ENCODE measurements at regions not wholly inside any gene's neighbourhood (a gene's known extent, or its start where the extent isn't known, plus 50 kb on each side); places are given as distances from the start of the nearest gene placed in this dataset.
A peak's percentile ranks its signal among the peaks of the same experiment; 100 is the strongest.

DNA sequence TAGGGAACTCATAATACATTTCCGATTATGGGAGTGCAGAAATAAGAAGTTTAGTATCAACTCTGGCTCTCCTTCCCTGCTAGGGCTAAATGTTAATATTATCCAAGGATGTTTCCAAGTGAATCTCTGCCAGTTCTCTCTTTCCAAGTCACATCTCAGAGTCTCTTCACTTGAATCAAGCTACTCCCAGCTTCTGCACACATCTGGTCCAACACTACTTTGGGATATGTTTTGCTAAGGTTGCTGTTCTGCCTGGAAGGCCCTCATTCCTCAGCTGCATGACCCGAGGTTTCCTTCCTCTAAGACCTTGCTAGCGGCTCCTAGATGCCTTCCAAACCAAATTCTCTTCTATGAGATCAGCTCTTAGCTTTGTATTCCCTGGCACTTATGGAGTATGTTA lies 331.8 kb downstream of the GJA1 start:
- Histone ChIP-seq H3K27ac (peak overlapping the region in 1 of 2 donors; percentile 4), H3K4me3 (no peak overlapping the region), H3K36me3 (no peaks in the 10 kb centered on the region), H3K9me3 (no peaks in the 10 kb centered on the region), H3K4me1 (no peaks in the 10 kb centered on the region), H3K27me3 (no peaks in the 10 kb centered on the region)
- no peak for DNase-seq (ENCODE audit: low spot score)
- TF ChIP-seq, protein P1, sequence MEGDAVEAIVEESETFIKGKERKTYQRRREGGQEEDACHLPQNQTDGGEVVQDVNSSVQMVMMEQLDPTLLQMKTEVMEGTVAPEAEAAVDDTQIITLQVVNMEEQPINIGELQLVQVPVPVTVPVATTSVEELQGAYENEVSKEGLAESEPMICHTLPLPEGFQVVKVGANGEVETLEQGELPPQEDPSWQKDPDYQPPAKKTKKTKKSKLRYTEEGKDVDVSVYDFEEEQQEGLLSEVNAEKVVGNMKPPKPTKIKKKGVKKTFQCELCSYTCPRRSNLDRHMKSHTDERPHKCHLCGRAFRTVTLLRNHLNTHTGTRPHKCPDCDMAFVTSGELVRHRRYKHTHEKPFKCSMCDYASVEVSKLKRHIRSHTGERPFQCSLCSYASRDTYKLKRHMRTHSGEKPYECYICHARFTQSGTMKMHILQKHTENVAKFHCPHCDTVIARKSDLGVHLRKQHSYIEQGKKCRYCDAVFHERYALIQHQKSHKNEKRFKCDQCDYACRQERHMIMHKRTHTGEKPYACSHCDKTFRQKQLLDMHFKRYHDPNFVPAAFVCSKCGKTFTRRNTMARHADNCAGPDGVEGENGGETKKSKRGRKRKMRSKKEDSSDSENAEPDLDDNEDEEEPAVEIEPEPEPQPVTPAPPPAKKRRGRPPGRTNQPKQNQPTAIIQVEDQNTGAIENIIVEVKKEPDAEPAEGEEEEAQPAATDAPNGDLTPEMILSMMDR (IDR thresholded peaks at IDR 0.05) = no peak

DNA sequence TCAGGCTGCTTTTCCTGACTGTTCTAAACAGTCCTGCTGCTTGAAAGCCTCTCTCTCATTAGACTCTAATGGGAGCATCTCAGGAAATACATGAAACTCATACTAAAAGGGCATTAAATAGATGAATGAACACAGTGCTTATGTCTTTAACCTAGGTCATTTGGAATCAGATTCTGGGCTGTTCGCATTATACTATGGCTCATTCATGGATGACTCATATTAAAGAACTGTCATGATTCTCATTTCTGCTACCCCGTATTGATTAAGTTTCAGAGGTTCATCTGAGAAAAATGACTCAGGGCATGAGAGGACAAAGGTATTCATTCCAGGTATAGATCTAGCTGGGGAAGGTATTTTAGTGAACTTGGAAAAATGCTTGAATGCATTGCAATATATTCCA lies 335.5 kb downstream of the GJA1 start:
- TF ChIP-seq, protein P1 (IDR thresholded peaks at IDR 0.05) = no peak
- H3K4me3 ChIP-seq = no peak overlapping the region
- no peaks in the 10 kb centered on the region for H3K4me1 ChIP-seq
- no peaks in the 10 kb centered on the region for H3K36me3 ChIP-seq
- no peak for DNase-seq (ENCODE audit: low spot score)
- H3K27me3 ChIP-seq = no peaks in the 10 kb centered on the region
- no peak overlapping the region for H3K27ac ChIP-seq
- H3K9me3 ChIP-seq = no peaks in the 10 kb centered on the region

DNA sequence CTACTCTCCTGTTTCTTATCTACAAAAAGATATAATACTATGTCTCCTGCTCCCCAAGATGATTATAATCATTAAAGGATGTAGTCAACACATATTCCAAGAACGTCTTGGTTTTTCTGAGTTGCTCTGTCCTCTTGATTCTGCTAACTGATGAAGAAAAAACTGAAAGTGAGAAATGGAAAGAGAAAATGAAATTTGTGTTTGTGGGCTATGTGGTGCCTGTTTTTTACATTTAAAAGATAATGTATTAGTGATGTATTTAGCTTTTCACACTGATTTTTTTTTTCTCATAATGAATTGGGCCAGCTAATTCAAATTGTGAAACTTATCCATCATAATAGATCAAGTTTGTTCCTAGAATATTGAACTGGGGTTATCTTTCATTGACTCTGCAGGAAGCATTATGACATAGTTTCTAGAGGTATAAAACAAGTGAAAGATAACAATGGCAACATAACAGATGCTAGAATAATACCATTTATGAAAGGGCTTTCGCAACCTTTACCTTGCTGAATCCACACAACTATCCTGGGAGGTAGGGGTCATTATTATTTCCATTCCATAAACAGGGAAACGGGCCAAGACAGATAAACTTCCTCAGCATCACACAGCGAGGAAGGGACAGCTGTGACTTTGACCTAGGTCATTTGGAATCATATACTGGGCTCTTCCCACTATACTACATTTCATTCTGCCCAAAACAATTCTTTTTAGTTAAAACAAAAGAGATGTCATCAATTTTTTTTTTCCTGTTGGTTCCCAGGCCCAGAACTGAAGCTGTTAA lies 336.7 kb downstream of the GJA1 start:
- Histone ChIP-seq H3K4me3 (no peak overlapping the region), H3K9me3 (no peaks in the 10 kb centered on the region), H3K36me3 (no peaks in the 10 kb centered on the region), H3K27ac (no peak overlapping the region), H3K4me1 (no peaks in the 10 kb centered on the region), H3K27me3 (no peaks in the 10 kb centered on the region)
- no peak for DNase-seq (ENCODE audit: low spot score)
- TF ChIP-seq, protein P1 (IDR thresholded peaks at IDR 0.05) = no peak

DNA sequence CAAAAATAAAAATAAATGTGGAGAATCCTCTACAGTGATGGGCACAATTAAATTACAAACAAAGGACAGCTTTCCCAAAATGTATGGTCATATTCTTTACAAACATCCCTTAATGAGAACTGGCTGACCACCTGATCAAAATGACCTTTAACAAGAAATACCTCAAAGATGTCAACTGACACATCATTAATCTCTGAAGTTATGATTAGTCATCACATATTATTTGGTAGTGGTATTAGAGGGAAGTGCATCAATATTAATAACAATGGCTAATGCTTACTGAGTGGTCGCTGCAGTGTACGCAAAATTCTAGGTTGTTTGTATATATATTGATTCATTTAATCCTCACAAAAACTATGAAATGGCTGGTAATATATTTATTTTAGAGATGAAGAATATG lies 340.6 kb downstream of the GJA1 start:
- no peaks in the 10 kb centered on the region for H3K36me3 ChIP-seq
- H3K4me1 ChIP-seq = peaks cover 0 to 14% of the 10 kb centered on the region in 2 donors
- no peak overlapping the region for H3K4me3 ChIP-seq
- DNase-seq (ENCODE audit: low spot score) = no peak
- no peaks in the 10 kb centered on the region for H3K27me3 ChIP-seq
- no peak overlapping the region for H3K27ac ChIP-seq
- H3K9me3 ChIP-seq = no peaks in the 10 kb centered on the region
- TF ChIP-seq, protein P1 (IDR thresholded peaks at IDR 0.05) = no peak

DNA sequence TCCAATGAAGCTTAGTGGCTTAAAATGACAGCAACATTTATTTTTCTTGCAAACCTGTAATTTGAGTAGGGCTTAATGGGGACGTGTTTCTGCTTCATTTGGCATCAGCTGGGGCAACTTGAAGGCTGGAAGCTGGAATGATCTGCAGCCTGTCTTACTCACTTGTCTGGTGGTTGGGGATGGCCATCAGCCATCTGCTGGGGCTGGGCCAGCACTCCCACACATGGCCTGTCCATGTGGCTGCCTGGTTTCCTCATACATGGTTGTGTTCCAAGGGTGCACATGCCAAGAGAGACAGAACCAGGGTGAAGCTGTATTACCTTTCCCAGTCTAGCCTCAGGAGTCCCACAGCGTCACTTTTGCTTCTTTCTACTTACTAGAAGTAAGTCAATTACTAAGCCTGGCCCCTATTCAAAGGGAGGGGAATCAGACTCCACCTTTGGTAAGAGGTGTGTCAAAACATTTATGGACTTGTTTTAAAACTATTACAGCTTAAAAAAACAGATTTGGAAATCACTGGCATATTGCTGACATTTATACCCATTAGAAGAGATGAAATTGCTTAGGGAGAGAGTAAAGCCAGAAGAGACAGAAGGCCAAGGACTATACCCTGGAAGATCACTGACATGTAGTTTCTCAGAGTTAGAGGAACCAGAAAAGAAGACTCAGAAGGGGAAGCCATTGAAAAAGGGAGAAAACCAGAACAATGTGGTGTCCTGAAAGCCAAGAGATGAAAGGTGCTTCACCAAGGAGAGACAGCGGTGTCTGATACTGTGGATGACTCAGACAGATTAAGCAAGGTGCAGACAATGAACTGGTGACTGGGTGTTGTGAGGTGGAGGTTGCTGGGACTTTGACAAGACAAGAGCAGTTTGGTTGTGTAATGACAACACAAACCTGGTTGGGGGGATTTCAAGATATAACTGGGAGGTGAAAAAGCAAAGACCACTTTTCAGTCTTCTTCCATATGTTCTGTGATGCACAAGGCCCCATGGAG lies 345.2 kb downstream of the GJA1 start:
- peak overlapping the region in 1 of 2 donors; percentile 57 for H3K27ac ChIP-seq
- H3K36me3 ChIP-seq = no peaks in the 10 kb centered on the region
- H3K27me3 ChIP-seq = no peaks in the 10 kb centered on the region
- TF ChIP-seq, protein P1 (IDR thresholded peaks at IDR 0.05) = no peak
- H3K4me1 ChIP-seq = peaks cover 0 to 16% of the 10 kb centered on the region in 2 donors
- no peaks in the 10 kb centered on the region for H3K9me3 ChIP-seq
- no peak overlapping the region for H3K4me3 ChIP-seq
- peak; percentile 81 for DNase-seq (ENCODE audit: low spot score)
